Epithelial cell of proximal tubule (primary cell): ENCODE measurements at regions not wholly inside any gene's neighbourhood (a gene's known extent, or its start where the extent isn't known, plus 50 kb on each side); places are given as distances from the start of the nearest gene placed in this dataset.

ENCODE experiments used
- DNase-seq: peaks from one replicate; pipeline ENCODE4 v3.0.0-alpha.2; 2011; ENCODE audit warnings: low read depth
- H3K4me3 ChIP-seq: 2 replicates; pipeline ENCODE4 v1.5.1; 2011; ENCODE audit warnings: low read depth, mild to moderate bottlenecking, low read length
- TF ChIP-seq, protein P1 (sequence below): conservative IDR thresholded peaks from 2 replicates; pipeline ENCODE4 v1.5.1; 2012; ENCODE audit warnings: low read depth, mild to moderate bottlenecking, low read length

DNA sequence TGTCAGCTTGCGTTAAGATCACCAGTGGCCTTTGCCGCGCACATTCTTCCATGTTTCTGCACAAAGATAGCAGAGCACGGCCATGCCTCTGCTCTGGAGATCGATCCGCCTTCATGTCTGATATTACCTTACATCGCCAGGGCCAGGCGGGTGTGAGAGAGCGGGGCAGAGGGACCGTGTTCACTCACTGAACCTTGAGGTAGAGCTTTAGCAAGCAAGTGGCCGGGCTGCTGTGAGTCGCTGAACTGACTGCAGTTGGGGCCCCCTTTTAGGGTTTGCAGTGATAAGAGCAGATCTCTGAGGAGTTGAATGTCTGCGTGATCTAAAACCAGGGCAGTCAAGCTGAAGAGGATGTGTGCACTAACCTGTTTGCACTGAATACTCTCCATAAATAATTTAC, 275.4 kb upstream of the OBI1 start:
- H3K4me3 ChIP-seq: no peak overlapping the region
- TF ChIP-seq, protein P1, sequence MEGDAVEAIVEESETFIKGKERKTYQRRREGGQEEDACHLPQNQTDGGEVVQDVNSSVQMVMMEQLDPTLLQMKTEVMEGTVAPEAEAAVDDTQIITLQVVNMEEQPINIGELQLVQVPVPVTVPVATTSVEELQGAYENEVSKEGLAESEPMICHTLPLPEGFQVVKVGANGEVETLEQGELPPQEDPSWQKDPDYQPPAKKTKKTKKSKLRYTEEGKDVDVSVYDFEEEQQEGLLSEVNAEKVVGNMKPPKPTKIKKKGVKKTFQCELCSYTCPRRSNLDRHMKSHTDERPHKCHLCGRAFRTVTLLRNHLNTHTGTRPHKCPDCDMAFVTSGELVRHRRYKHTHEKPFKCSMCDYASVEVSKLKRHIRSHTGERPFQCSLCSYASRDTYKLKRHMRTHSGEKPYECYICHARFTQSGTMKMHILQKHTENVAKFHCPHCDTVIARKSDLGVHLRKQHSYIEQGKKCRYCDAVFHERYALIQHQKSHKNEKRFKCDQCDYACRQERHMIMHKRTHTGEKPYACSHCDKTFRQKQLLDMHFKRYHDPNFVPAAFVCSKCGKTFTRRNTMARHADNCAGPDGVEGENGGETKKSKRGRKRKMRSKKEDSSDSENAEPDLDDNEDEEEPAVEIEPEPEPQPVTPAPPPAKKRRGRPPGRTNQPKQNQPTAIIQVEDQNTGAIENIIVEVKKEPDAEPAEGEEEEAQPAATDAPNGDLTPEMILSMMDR: no peak
- no peak for DNase-seq

DNA sequence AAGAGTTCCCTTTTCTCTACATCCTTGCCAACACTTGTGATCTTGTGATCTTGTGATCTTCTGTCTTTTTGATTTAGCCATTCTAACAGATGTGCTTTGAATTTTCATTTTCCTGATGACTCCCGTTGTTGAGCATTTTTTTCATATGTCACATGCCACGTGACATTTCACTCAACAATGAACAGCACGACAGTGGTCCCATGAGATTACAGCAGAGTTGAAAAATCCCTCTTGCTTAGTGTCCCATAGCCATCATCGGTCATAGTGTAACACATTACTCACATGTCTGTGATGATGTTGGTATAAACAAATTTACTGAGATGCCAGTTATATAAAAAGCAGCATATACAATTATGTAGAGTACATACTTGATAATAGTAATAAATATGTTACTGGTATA, 256.1 kb upstream of the OBI1 start:
- H3K4me3 ChIP-seq: no peak overlapping the region
- no peak for DNase-seq
- TF ChIP-seq, protein P1: no peak

DNA sequence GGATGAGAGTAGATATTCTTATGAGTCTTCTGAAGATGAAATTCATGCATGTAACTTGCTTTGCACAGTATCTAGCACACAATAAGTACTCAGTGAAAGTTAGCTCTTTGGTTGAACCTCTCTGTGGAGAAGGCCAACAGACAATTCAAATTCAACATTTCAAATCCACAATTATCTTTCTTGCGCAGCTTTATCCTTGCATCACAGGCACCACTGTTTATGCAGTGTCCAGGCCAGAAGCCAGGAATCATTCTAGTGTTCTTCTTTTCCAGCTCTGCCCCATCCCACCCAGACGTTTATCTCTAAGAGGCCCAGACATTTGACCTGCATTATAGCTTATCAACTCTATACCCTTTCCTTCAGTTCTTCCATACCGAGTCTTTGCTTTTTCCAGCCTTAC, 254.7 kb upstream of the OBI1 start:
- no peak for DNase-seq
- TF ChIP-seq, protein P1: no peak
- no peak overlapping the region for H3K4me3 ChIP-seq

DNA sequence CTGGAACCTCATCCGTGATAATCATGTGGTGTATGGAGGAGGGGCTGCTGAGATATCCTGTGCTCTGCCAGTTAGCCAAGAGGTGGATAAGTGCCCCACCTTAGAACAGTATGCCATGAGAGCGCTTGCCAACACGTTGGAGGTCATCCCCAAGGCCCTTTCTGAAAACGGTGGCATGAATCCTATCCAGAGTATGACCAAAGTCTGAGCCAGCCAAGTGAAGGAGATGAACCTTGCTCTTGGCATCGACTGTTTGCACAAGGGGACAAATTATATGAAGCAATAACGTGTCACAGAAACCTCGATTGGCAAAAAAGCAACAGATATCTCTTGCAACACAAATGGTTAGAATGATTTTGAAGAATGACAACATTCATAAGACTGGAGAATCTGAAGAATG, 251.2 kb upstream of the OBI1 start:
- H3K4me3 ChIP-seq: no peak overlapping the region
- TF ChIP-seq, protein P1: no peak
- no peak for DNase-seq

DNA sequence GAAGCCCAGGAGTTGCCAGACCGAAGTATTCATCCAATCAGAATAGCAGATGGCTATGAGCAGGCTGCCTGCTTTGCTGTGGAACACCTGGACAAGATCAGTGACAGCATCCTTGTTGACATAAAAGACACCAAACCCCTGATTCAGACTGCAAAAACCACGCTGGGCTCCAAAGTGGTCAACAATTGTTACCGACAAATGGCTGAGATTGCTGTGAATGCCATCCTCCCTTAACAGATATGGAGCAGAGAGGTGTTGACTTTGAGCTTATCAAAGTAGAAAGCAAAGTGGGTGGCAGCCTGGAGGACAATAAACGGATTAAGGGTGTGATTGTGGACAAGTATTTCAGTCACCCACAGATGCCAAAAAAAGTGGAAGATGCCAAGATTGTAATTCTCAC, 250.3 kb upstream of the OBI1 start:
- TF ChIP-seq, protein P1: no peak

DNA sequence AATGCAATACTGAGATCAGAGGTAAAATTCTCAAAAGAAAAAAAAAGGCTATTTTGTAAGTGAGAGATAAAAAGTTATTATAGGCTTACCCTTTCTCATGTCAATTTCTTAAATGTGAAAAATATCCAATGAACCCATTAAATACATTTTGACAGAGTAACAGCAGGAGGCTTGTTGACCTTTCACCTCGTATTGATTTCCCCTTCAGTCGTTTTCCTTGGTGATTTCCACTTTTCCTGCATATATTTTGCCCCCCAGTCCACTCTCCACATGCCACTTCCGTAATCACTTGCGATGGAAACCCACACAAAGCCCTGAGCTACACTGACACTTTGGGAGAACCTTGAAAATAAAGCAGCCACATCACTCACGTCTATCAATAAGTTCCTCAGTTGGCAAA, 248.1 kb upstream of the OBI1 start:
- no peak overlapping the region for H3K4me3 ChIP-seq
- no peak for DNase-seq
- TF ChIP-seq, protein P1: no peak

More for the DNA sequence above, 250.3 kb upstream of the OBI1 start:
- DNase-seq: no peak
- no peak overlapping the region for H3K4me3 ChIP-seq

DNA sequence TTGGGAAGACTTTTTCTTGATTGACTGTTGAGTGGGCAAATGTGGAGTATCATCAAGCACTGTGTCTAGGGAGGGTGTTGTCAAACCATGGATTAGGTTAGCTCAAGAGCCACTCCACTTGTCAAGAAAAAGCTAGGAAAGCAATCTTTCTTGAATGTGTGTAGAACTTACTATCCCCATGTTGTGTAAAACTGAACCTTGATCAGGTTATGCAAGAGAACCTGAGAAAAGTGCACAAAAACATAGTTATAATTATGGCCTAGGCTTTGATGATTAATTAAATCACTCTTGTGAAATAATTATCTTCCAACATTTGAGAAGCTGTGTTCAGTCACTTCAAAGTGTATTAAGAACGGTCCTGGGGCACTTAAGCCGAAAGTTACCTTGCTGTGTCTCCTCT, 238.2 kb upstream of the OBI1 start:
- DNase-seq: no peak
- no peak overlapping the region for H3K4me3 ChIP-seq
- TF ChIP-seq, protein P1: no peak
